GM10266 (cell line): ENCODE measurements at regions not wholly inside any gene's neighbourhood (a gene's known extent, or its start where the extent isn't known, plus 50 kb on each side); places are given as distances from the start of the nearest gene placed in this dataset.

Experiments used
- DNase-seq: peaks from one replicate; pipeline ENCODE4 v3.0.0; 2012; ENCODE audit errors: extremely low spot score
- TF ChIP-seq, protein P1 (sequence below): IDR thresholded peaks from 2 replicates; pipeline ENCODE4 v1.5.1; 2012; ENCODE audit warnings: mild to moderate bottlenecking, low read depth; ENCODE audit not compliant: control insufficient read depth, insufficient read depth; ENCODE audit errors: missing control alignments

DNA sequence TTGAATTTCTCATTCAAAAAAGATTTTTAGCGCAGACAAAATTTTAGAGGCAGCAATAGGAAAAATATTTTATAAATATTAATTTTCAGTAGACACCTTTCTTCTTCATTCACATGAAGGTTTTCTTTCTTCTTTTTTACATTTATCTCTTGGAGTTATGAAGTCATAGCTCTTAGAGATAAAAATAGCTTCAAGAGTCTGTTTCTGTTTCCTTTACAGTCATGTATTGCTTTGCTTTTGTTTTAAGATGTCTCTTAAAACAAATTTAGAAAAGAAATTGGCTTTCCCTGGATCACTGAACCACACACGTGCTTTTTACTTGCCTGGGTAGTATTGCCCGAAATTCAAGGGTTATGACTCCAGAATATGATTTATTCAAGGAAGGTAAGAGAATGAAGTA, 369.9 kb upstream of the LRRC7 start:
- no peak for DNase-seq
- TF ChIP-seq, protein P1, sequence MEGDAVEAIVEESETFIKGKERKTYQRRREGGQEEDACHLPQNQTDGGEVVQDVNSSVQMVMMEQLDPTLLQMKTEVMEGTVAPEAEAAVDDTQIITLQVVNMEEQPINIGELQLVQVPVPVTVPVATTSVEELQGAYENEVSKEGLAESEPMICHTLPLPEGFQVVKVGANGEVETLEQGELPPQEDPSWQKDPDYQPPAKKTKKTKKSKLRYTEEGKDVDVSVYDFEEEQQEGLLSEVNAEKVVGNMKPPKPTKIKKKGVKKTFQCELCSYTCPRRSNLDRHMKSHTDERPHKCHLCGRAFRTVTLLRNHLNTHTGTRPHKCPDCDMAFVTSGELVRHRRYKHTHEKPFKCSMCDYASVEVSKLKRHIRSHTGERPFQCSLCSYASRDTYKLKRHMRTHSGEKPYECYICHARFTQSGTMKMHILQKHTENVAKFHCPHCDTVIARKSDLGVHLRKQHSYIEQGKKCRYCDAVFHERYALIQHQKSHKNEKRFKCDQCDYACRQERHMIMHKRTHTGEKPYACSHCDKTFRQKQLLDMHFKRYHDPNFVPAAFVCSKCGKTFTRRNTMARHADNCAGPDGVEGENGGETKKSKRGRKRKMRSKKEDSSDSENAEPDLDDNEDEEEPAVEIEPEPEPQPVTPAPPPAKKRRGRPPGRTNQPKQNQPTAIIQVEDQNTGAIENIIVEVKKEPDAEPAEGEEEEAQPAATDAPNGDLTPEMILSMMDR, result no peak

DNA sequence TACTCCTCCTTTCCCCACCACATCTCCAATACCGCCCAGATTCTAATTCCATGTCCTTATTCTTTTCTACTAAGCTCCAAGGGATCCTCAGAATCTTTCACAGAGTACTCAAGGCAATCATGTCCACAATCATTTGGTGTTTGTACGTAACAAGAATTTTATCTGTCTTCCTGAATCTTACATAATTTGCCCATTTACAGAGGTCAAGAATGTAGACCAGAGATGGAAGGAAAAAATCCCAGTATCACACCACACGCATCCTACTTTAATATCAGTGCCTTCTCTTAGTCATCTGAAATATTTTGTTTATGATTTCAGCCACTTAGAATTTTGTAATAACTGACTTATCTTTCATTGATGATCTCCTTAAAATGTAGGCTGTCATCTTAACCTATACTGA, 366.0 kb upstream of the LRRC7 start:
- TF ChIP-seq, protein P1, result no peak
- DNase-seq, result no peak

DNA sequence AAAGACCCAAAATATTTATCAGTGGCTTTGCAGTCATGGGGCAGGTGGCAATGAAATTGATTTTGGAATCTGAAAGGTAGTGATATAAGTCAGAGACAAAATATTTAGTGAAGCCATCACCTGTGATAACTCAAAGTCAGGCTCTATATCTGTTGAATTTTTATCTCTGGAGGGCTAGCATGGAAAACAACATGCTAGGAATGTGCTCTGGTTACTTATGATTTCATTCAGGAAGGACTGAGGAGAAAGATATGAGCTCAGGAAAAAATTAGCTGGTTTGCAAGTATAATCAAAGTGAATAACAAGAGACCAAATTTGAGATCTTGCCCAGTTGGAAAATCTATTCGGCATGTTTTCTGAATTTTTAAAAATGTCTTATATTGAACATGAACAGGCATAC, 364.6 kb upstream of the LRRC7 start:
- TF ChIP-seq, protein P1, result no peak
- DNase-seq, result no peak

DNA sequence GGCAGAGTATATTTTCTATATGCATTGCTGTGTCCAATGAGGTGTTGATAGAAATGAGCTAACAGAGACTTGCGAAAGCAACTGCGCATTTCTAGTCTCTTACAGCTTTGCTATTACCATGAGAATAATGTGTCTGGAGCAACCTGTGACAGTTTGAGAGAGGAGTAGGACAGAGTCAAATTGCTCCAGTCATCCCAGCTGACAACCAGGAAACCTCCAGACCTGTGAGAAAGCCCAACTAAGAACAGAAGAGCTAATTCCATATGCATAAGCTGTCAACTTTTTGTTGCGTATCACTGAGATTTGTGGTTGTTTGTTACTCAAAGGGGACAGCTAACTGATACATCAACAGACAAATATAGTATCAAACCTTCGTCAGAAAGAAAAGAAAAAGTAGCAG, 354.1 kb upstream of the LRRC7 start:
- TF ChIP-seq, protein P1, result no peak
- no peak for DNase-seq

DNA sequence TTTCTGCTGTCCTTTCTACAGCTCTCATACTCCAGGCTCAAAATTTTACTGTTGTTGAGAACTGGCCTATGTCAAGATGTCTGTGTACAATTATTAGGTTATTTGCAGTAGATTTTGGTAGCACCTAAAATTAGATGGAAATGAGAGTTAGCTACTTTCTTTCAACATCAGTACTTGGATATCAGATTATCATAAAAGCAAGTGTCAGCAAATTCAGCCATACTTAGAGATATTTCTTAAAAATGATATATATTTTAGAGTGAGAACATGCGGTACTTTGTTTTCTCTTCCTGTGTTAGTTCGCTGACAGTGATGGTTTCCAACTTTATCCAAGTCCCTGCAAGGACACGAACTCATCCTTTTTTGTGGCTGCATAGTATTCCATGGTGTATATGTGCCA, 351.8 kb upstream of the LRRC7 start:
- DNase-seq, result no peak
- TF ChIP-seq, protein P1, result no peak

DNA sequence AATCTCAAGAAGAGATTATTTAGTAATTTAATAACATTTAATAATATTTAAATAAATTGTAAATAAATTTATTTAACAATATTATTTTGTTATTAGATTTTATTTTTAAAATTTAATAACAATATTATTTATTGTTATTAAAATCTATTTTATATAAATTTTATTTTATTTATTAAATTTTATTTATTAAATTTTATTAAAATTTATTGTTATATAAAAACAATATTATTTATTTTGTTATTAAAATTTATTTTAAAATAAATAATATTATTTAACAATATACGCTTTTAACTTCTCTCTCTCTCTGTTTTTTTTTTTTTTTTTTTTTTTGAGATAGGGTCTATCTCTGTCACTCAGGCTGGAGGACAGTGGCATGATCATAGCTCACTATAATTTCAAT, 347.1 kb upstream of the LRRC7 start:
- TF ChIP-seq, protein P1, result no peak
- DNase-seq, result no peak

DNA sequence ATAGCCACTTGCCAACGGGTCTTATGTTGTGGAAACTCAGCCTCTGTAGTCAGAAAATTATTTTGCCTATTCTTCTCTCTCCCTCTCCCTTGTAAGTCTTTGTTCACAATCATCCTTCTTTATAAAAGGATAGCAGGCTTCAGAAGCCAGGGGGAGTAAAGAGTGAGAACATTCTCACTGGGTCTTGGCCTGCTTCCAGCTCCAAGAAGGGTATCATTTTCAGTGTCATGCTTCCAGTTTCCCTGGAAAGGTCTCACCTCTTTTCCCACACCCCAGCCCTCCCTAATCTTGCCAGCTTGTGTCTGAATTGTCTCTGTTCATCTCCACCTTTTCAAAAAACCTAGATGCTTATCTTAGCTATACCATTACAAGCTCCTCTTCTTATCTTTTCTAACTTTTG, 346.2 kb upstream of the LRRC7 start:
- DNase-seq, result no peak
- TF ChIP-seq, protein P1, result no peak
